GM12892 (cell line): ENCODE measurements at regions not wholly inside any gene's neighbourhood (a gene's known extent, or its start where the extent isn't known, plus 50 kb on each side); places are given as distances from the start of the nearest gene placed in this dataset.

Source experiments
- POLR2A ChIP-seq: IDR thresholded peaks from 2 replicates; pipeline ENCODE4 v1.6.1; 2011; ENCODE audit warnings: low read depth, low read length, control low read depth
- POLR2AphosphoS5 ChIP-seq: IDR thresholded peaks from 2 replicates; pipeline ENCODE4 v1.6.1; 2011; ENCODE audit warnings: low read depth, low read length, control low read depth

DNA sequence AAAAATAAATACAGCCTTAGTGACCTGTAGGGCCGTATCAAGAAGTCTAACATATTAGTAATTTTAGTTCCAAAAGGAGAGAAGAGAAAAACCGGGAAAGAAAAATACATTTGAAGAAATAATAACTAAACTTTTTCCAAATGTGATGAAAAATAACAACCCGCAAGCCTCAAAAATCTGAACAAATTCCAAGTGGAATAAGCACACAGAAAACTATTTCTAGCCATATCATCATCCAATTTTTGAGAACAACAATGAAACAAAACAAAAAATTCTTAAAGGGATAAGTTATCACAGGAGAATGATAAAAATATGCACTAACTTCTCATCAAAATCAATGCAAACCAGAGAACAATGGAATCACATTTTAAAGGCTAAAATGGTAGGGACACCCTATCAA lies 198.1 kb upstream of the PLXNC1 start:
- no peak for TF ChIP-seq POLR2AphosphoS5
- no peak for TF ChIP-seq POLR2A
